ENCODE measurements at regions not wholly inside any gene's neighbourhood (a gene's known extent, or its start where the extent isn't known, plus 50 kb on each side); places are given as distances from the start of the nearest gene placed in this dataset.

DNA sequence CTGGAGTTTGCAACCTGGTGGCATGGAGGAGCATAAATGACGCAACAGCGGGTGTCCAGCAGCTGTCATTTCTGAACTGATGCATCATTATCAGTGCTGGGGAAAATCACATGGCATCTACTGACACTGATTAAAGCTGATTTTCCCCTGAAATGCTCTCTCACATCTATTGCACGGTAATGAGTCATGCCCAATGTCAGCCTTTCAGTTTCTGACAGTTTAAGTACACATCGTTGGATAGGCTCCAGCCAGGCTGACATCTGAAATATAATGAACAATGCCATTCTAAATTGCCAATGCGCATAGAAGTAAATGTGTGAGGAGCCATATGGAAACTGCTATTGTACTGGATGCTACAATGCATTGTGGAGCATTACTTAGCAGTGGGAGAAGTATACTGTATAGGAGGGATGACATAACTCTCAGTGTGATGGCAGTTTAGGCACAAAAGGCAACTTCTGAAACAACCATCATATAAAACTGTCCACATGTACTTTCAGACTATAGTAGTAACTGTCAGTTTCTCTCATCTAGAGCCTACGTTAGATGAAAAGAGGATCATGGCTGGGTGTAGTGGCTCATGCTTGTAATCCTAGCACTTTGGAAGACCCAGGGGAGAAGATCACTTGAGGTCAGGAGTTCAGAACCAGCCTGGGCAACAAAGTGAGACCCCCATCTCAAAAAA lies 389.3 kb upstream of the DMAC1 start:
- DNase-seq (ENCODE audit: low spot score): no peak

DNA sequence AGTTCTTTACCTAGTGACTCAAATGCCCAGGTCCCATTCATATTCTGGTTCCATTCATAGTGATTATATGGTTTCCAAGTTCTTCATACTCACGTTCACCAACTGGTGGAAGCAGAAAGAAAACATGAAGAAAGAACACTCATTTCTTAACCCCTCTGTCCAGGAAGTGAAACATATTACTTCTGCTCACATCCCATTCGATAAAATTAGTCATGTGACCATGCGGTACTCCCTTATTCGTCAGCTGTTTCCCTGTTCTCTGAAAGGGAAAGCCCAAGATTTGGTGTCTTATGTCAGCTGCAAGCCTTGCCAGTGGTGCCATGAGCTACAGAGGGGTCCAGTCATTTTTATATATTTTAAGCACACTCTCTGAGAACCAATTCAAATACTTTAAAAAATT lies 387.0 kb upstream of the DMAC1 start:
- DNase-seq (ENCODE audit: low spot score): no peak

DNA sequence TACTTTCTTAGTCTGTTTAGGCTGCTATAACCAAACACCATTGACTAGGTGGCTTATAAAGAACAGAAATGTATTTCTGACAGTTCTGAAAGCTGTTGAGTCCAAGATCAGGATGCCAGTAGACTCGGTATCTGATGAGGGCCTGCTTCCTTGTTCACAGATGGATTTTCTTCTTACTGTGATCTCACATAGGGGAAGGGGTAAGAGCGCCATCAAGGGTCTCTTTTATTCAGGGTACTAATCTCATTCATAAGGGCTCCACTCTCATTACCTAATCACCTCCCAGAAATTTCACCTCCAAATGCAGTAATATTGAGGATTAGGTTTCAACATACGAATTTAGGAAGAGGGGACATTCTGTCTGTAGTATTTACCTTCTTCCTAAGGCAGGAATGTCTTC lies 384.0 kb upstream of the DMAC1 start:
- DNase-seq (ENCODE audit: low spot score): no peak

DNA sequence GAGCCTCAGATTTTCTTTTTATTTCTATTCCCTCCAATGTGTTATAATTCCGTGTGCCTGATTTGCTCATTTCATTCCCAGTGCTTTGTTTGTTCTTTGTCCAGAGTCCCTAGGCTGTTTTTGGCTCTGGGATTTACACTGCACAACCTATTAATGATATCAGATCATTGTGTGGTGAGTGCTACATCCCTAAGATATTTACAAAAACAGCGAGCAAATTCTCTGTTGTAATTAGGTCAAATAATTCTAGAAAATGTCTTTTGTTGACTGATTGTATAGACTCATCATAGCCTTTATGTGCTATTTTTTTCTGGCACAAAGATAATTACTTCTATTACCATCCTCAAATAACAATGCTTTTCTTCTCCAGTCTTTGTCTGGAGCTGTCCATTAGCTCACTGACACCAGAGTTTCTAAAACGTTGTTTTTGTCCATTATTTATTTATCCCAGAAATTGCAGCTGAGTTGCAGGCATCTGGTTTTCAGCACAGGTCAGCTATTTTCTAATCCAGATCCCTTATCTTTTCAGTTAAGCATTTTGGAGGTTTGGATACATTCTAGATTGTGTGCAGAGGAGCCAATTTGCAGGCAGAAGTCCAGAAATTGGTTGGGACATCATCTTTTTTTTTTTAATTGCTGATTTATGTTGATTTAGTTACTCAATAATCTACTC lies 379.9 kb upstream of the DMAC1 start:
- peak; percentile 80 for DNase-seq (ENCODE audit: low spot score)

DNA sequence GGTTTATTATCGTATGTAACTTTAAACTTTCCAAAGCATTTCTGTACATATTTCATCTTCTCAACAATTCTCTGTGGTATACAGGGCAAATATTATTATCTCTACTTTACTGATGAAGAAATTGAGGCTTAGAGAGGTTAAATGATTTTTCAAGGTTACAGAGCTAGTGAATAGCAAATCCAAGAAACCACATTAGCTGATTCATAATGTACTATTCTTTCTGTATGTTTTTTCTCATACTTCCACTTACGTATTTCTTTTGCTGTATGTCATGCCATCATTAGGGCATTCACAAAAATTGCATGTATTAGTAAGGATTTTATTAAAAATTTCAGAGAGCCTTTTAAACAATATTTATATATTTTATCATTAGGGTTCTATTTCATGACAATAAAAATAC lies 372.4 kb upstream of the DMAC1 start:
- no peak for DNase-seq (ENCODE audit: low spot score)

DNA sequence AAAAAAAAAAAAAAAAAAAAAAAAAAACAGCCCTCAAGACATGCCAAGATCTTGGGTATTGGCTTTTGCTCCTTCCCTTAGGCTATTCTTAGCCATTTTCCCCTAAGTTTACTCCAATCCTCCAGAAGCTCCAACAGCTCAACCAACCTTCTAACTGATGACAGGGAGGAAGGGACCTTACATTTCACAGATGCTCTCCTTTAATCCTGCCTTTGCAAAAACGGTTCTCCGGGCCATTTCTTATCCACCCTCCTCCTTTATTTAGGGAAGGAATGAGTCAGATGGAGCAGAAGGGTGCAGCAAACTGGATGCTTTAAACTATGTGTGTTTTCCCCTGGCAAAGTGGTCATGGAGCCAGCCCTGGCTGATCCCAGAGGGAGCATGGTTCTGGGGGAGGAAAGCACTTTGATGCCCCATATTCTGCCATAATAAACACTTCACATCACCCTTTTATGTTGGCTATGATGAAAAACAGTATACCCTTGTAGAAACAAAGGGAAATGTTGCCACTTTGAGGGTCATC lies 369.4 kb upstream of the DMAC1 start:
- DNase-seq (ENCODE audit: low spot score): no peak

DNA sequence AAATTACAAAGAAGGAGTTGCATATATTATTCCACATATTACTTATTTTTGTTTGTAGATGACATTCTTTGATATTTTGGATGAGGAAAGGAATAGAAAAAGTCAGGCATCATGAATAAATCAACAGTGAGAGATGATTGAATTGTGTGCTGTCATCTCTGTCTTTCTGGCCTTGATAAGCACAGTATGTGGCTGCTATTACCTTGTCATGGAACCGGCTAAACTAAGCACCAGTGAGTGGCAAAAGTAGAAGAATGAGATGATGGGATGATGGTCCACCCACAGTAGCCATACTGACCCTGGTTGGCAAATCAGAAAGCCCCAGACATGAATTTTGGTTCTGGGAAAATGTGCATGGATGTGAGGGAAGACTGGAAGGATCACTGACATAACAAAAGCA lies 361.2 kb upstream of the DMAC1 start:
- DNase-seq (ENCODE audit: low spot score): no peak

DNA sequence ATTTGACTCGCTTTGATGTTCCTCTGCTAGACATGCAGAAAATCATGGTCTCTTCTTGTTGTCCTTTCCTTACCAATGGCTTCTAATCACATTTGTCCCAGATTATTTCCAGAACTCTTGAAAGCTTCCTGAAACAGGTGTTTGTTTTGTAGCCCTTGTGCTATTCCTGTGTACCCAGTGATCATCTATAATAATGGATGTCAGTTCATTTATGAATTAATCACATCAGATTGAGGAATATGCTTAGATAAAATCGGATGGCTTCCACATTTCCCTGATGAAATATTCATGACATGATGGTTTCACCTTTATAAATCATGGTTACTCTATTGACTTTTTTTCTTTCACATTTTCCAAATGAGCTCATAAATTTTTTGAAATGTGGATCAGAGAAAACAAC lies 359.0 kb upstream of the DMAC1 start:
- DNase-seq (ENCODE audit: low spot score): no peak

DNA sequence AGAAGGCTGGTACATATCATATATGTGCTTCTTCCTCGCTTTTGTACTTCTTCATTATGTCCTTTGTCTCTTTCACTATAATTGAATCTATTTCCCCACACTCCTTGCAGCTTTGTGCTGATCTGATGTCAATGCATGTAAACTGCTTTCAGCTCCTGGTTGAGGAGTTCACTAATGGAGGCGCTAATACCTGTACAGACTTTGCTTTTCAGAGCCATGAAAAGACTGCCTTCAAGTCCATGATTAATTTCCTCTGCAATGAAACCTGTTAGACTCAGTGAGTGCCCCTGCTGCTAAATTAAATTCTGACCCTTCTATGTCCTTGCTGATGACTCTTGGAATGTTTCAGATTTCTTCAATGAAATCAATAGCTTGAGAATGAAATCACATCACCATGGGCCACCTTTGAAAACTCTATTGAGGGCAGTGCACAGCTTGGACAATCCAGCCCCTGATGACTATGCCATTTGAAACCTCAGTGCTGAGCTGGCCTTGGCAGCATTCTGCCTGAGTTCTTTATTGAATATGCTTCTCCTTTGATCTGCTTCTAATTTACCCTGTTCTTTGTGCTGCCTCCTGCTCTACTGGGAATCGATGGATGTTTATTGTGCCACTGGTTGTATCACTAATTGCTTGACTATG lies 358.2 kb upstream of the DMAC1 start:
- DNase-seq (ENCODE audit: low spot score): no peak

DNA sequence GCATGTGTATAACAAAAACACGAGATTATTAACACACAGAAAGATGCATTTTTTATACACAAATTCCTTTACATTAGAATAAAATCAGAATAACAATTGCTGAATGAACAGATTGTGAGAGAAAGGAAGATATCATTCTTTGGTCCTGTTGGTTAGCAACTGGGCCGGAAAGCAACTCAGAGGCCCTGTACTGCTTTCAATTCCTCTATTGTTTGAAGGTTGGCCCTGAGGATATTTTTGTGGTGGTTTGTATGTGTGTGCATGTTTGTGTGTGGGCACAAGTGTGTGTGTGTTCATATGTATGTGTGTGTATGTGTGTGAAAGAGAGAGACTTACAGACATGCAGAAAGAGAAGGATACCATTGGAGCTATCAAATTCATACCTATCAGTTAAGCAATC lies 356.8 kb upstream of the DMAC1 start:
- peak; percentile 50 for DNase-seq (ENCODE audit: low spot score)

DNA sequence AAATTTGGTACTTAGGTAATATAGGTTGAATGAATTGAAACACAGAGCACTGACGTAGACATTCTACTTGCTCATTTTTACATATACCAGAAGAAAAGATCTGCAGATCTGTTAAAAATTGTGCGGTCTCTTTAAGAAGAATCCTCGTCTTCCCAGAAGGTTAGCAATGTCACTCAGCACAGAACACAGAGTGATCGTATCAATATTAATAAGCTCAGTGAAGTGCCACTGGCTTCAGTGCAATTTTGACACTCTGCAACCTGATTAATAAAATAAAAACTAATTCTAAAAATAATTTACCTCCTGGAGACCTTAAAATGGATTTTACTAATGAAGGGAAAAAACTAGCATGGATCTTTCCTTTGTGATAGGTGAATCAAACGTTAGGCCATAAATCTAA lies 356.1 kb upstream of the DMAC1 start:
- no peak for DNase-seq (ENCODE audit: low spot score)

DNA sequence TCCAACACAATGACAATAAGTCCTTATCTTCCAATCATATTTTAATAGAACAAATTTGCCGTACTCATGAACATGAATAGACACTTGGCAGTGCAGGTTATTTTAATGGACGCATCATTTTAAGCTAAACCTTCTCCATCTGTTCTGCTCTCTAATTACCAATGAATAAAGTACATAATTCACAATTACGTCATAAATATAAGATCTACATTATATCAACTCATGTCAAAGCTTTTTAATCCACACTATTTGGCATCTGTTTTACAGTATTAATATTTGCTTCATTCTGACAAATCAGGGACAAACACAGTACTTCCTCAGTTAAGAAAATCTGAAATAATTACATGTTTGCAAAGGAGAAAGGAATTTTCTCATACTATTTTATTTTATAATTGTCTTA lies 344.1 kb upstream of the DMAC1 start:
- no peak for DNase-seq (ENCODE audit: low spot score)

DNA sequence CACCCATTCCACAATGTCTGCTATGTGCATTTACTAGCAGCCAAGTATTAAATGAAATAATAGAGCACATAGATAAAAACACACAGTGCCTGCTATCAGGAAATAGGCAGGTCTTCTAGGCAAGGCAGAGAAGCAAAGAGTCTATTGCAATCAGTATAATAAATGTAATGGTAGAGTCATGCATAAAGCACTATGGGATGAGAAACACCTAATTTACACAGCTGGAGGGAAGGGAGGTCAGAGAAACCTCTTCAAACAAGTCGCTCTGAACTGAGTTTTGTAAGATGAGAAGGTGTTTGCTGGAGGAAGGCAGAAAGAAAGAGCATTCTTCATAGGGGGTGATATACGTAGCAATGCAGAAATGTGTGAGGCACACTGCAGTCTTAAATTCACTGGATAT lies 341.0 kb upstream of the DMAC1 start:
- no peak for DNase-seq (ENCODE audit: low spot score)

DNA sequence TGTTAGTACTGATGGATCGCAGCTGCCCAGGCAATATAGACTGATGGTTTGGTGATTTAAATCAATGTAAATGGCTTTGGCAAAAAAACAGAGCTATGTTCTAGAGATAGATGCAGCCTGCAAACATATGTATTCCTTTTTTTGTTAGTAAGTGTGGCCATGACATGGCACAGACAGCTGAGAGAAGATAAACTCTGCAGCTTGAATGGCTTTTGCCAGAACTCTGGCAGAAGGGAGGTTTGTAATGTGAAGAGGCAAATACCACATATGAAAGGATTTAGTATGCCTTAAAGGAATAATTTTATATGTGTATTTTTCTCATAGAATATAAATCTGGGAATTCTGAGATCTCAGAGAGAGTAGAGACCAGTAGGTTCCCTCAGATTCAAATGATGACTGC lies 340.2 kb upstream of the DMAC1 start:
- DNase-seq (ENCODE audit: low spot score): no peak

DNA sequence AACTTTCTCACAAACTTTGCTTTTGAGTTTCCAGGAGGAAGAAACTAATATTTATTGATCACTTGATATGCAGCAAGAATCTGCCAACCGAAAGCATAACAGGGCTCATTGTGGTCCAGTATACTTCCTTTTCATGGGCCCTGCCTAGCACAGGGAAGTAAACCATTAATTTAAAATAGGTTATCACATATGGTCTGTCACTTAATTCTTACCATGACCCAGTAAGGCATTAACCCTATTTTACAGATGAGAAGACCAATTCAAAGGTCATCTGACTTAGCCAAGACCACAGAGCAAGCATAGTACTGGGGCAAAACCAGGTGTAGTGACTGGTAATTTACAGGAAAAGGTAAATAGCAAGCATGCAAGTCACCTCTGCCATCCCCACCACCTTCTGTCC lies 336.9 kb upstream of the DMAC1 start:
- no peak for DNase-seq (ENCODE audit: low spot score)

DNA sequence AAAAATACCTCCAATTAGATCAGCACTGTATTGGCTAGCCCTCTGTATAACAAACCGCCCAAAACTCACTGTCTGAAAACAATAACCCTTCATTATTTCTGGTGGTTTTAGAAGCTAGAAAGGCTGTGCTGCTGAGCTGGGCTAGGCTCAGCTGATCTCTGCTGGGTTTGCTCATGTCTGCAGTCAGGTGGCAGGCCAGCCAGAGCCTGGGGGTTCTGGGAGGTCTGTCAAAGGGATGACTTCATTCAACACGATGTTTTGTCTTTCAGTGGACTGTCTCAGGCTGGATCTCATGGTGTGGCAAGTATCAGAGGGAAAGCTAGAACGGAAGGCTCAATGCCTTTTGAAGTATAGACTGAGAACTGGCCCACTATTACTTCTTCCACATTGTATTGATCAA lies 335.1 kb upstream of the DMAC1 start:
- peak; percentile 31 for DNase-seq (ENCODE audit: low spot score)

DNA sequence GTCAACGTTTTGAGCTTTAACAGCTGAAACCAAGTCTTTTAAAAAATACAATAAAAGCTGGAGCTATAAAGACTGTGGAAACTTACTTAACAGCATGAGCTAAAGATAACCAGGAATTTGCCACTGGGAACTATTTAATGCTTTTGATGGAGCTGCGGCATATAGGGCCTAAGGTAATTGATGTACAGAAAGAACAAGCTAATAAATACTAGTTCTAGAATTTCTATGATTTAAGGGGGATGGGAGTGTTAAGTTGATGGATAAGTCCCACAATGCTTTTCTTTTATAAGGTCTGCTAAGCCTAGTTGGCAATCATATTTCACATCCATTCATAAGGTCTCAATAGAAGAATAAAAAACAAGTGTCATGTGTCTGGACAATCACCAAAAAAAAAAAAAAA lies 334.0 kb upstream of the DMAC1 start:
- peak; percentile 64 for DNase-seq (ENCODE audit: low spot score)

DNA sequence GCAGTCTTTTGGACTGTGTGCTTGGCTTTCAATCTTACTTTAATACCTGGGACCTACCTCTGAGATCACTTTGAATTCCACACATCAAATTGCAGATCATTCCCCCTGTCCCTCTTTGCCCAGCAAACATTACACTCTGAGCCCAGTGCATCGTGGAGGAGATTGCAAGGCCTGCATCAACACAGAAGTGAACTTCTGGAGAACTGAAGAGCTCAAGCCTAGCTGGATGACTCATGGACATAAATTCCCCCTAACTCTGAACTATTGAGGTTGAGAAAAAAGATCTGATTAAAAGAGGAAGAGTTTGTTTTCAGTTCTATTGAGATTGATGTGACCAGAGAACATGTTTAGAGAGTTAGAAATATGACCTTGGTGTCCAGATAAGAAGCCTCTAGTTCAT lies 316.0 kb upstream of the DMAC1 start:
- no peak for DNase-seq (ENCODE audit: low spot score)

DNA sequence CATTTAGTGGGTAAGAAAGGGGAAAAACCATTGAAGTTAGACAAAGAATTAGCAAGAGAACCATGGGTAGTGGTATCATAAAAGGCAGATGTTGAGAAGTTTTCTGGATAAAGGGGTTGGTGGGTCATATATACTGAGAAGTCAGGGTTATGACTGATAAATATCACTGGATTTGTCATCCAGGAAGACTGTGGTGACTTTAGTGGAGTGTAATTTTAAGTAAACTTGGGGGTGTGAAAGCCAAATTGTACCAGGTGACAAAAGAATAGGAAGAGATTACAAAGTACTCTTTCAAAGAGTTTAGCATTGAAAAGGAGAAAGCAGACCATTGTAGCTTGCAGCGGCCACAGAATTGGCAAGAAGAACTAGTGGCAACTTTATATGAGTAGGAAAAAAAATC lies 315.2 kb upstream of the DMAC1 start:
- DNase-seq (ENCODE audit: low spot score): no peak

DNA sequence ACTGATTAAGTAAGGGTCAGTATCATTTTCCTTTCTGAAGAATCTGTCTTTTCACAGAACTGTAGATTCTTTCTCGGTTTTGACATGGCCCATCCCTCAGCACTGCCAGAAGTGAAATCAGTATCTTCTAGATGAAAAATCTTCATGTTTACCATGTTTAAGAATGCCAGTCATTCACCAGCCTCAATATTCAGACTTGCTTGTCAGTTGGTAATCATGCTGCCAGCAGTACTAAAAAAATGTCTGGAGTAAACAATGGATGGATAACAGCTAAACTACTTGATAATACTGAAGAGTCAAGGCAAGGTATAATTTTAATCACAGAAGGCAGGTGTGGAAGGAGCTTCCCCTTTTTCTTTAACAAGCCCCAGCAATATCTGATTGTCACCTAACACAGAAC lies 306.8 kb upstream of the DMAC1 start:
- DNase-seq (ENCODE audit: low spot score): no peak

DNA sequence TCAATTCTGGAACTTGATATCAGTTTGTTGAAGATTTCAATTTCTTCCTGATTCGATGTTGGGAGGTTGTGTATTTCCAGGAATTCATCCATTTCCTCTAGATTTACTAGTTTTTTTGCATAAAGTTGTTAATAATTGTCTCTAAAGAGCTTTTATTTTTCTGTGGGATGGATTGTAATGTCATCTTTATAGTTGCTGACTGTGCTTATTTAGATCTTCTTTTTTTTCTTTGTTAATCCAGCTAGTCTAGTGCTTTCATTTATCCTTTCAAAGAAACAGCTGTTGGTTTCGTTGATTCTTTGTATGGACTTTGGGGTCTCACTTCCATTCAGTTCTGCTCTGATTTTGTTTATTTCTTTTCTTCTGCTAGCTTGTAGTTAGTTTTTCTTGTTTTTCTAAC lies 302.0 kb upstream of the DMAC1 start:
- DNase-seq (ENCODE audit: low spot score): no peak

DNA sequence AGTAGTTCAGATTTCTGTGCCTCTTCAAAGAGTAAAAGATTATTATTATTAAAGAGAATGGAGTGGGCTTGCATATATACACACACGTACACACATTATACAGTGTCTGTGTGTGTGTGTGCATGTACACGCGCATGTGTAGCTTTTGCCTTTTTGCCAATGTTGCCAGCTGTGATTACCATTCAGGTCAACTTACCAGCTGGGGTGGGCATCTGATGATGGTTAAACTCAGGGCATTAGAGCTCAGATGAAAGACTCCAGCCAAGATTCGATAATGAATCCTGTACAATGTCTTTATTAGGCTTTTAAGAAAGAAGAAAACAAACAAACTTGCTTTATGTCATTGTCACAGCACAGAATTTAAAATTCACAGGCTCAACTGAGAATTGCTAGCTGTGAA lies 296.5 kb upstream of the DMAC1 start:
- no peak for DNase-seq (ENCODE audit: low spot score)

DNA sequence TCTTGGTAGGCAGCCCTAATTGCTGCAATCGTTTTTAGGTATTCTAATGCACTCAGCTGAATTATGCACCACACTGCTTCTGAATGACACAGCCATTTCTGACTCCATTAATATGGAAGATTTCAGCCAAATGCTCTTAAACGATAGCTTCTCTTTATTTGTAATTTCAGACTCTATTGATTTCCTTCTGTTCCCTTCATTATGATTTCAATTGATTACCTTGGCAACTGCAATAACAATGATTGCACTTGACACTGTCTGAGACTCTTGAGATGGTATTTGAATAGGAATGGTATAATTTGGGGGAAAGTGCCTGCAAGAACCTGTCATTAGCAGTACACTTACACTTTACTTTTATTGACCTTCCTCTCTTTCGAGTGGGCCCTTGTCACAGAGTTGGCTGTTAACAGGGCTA lies 296.1 kb upstream of the DMAC1 start:
- DNase-seq (ENCODE audit: low spot score): no peak

Data from globus pallidus (tissue), 1 donor.